NCI-H69 (cell line): ENCODE measurements at regions not wholly inside any gene's neighbourhood (a gene's known extent, or its start where the extent isn't known, plus 50 kb on each side); places are given as distances from the start of the nearest gene placed in this dataset.
"Not testable (repeated sequence)": the region's sequence is repeated elsewhere in the genome, so short reads cannot be mapped to it uniquely, and the experiment has no call there.

Experiments used
- DNase-seq: peaks from one replicate; lab custom pipeline; 2025; lab: John Stamatoyannopoulos, UW

- no peak for DNase-seq
Observed at GRCh38 chr10:130512936-130513335, 376.7 kb downstream of the GLRX3 start.

DNA sequence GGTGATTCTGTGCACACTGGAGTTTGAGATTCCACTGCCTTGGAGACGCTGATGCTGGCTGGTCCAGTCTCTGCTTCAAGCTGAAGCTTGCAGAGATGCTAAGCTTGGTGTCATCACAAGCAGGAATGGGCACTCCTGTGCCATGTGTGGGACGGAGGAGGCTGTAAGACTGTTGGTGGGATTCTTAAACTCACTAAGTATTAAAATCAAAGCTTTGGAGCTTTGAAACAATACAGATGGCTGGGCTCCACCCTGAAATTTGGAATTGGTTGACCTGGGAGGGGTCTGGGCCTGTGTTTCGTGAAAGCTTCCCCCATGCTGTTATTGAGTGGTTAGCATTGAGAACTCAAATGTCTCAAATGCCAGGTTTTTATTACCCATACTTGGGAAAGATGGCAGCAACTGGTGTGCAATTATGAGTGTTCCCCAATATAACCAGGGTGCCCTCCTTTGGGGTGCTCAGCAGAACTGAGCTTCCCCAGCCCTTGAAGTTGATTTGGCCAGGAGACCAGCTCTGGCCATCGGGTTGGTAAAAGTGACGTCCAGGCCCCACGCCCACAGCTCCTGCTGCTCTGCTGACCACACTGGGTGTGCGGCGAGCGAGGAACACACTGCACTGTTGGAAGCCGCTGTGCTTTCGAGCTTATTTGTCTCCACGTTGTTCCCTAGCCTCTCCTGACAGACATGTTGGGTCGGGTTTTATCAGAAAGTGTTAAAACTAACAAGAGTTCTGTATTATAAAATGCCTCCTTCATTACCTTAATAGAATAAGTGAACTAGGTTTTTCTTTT lies 377.7 kb downstream of the GLRX3 start:
- no peak for DNase-seq

GRCh38 chr10:130515670-130516069 lies 379.5 kb downstream of the GLRX3 start:
- no peak for DNase-seq

- no peak for DNase-seq
Observed at GRCh38 chr10:130516141-130516735, 380.0 kb downstream of the GLRX3 start.

DNA sequence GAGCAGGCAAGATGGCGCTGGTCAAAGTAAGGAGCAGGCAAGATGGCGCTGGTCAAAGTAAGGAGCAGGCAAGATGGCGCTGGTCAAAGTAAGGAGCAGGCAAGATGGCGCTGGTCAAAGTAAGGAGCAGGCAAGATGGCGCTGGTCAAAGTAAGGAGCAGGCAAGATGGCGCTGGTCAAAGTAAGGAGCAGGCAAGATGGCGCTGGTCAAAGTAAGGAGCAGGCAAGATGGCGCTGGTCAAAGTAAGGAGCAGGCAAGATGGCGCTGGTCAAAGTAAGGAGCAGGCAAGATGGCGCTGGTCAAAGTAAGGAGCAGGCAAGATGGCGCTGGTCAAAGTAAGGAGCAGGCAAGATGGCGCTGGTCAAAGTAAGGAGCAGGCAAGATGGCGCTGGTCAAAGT lies 382.7 kb downstream of the GLRX3 start:
- DNase-seq, result not testable (repeated sequence)

- no peak for DNase-seq
Observed at GRCh38 chr10:130519791-130520190, 383.6 kb downstream of the GLRX3 start.

GRCh38 chr10:130531312-130531711 lies 395.1 kb downstream of the GLRX3 start:
- no peak for DNase-seq

DNA sequence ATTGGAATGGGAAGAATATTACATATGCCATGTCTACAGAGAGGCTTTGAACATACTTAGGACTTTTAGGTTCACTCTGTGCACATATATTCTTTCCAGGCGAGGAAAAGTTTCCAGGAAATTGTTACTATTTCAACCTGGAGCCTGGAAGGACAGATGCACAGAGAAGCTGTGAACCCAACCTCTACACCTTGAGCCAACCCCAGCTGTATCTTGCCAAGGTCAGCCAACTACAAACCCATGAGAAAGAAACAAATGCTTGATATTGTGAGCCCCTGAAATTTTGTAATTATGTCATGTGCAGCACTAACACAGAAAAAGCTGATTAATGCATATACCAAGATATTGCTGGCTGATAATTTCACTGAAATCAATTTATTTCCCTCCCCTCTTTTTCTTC lies 404.9 kb downstream of the GLRX3 start:
- DNase-seq, result no peak

GRCh38 chr10:130542761-130543160 lies 406.6 kb downstream of the GLRX3 start:
- no peak for DNase-seq

GRCh38 chr10:130543794-130544193 lies 407.6 kb downstream of the GLRX3 start:
- no peak for DNase-seq

DNA sequence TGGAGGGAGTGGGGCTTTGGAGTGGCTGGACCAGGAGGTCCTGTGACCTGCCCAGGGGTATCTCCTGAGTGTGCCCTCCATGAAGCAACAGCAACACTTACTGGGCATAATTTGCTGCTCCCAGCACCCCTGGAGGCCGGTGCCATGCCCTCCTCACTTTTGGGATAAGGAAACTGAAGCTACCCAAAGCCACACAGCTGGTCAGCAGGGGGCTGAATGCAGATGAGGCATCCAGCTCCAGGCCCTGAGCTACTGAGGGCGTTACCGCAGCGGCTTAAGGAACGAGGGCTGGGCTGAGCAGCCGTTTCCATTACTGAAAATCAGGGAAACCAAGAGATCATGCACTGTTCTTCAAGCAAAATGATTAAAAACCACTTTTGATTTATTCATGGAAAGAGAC lies 408.9 kb downstream of the GLRX3 start:
- no peak for DNase-seq

DNA sequence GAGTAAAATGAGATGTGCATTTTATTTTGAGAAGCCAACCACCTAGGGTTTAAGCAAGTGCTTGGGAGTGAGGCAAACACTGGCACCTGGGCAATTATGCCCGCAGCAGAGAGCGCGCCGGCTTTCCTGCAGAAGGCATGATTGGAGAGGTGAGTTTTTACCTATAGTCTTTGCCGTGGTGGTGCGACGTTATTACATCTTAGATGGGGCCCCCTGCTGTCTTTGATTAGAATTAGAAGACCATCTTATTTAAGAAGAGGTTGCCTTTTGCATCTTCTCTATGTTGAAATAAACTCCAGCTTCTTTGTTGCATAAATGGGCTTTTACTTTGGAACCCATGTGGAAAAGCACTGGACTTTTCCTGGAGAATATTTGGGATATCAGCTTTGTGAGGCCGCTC lies 409.5 kb downstream of the GLRX3 start:
- DNase-seq, result no peak

DNA sequence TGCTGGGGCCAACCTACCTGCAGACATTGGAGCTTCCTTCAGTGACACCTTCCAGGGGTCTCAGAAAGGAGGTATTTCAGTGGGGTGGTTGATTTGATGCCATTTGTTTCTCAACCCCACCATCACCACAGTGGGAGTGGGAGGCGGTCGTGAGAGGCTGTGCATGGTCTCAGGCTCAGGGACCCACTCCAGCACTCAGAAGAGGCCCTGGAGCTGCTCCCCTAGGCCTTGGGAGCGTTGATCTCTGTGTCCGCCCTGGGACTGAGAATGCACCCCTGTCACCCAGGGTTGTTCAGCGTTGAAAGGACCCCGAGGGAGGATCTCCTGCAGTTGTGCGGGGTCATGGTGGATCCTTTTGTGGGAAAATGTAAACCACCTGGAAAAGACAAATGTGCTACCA lies 410.6 kb downstream of the GLRX3 start:
- DNase-seq, result no peak

GRCh38 chr10:130547368-130547767 lies 411.2 kb downstream of the GLRX3 start:
- no peak for DNase-seq

DNA sequence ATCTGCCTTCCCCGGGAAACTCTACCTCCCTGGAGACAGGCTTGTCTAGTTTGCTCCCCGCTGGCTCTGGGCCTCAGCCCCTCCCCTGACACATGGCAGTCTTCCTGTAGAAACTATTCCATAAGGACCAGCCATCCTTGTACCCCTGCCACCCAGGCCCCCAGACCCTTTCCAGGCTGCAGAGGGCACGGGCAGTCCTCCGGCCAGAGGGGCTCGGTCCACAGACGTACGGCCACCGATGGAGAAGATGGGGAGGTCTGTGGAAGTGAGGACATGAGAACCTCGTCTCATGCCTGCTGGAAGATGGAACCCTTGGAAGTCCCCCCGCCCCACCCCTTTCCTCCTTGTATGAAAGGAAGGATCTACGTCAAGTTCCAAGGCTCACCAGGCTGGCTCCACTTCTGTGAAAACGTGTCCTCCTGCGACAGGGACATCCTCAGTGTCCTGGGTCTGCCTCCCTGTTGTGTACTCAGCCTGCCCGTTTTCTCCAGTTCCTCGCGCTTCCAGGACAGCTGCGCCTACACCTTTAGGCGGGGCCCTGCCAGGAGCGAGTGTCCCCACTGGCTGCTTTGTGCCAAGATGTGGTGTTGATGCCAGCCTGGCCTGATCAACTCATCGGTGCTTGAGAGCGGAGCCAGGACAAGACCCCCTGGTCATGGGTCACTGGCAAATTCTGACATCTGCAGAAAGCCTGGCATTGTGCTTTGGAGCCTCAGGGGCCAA lies 414.9 kb downstream of the GLRX3 start:
- DNase-seq, result no peak

- DNase-seq, result no peak
Observed at GRCh38 chr10:130551676-130552075, 415.5 kb downstream of the GLRX3 start.

GRCh38 chr10:130553826-130554225 lies 417.6 kb downstream of the GLRX3 start:
- no peak for DNase-seq

DNA sequence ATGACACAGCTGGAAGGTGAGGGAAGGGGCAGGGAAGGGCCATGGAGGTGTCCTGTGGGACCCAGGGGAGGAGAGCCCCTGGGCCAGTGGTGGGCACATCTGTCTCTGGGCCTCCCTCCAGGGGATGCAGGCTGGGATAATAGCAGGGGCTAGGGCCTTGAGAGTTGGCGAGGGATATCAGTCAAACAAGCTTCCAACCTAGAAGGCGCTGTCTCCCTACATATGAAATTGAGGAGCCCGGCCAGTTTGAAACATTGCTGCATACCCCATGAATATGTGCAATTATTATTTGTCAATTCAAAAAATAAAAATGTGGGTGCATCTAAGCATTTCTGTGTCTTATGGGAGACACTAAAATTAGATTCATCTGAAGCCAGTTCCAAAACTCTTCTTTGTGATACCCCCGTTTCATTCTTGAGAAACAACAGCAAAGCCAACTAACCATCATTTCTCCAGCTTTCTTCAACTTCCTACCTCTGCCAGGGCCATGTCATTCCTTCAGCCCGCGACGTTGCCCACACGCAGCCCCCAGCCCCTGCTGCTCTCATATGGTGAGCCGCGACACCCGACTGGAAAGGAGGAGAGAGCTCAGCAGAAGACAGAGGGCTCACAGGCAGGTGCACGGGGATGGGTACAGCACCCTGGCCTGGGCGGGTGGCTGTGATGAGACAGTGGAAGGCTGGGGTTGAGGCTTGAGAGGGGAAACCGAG lies 418.7 kb downstream of the GLRX3 start:
- DNase-seq, result no peak

DNA sequence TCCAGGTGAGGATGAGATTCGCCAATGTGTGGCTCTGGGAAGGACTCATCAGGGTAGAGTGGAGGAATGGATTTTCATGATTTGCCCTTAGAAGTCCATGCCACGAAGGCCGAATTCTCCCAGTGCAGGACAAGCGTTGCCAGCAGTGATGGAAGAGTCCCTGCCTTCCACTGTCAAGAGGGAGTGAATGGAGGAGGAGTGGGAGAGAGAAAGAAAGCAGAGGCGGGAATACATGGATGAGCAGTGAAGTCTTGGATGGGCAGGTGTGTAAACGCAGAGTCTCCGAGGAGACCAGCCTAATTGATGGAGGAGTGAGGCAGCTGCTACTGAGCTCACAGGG lies 419.2 kb downstream of the GLRX3 start:
- no peak for DNase-seq

- no peak for DNase-seq
Observed at GRCh38 chr10:130557181-130557845, 421.1 kb downstream of the GLRX3 start.

GRCh38 chr10:130558746-130559546 lies 422.8 kb downstream of the GLRX3 start:
- DNase-seq, result no peak
